HUDEP-2 (cell line): ENCODE measurements at regions not wholly inside any gene's neighbourhood (a gene's known extent, or its start where the extent isn't known, plus 50 kb on each side); places are given as distances from the start of the nearest gene placed in this dataset.

Experiments used
- DNase-seq, 76 experiments: peaks; one replicate each; lab custom pipeline; 2025; ENCODE audit not compliant: unreplicated experiment in 76 of 76; lab: John Stamatoyannopoulos, UW

- DNase-seq: no peak
Measured at GRCh38 chrX:39821709-39822095, 276.1 kb downstream of the BCOR start.

GRCh38 chrX:39822133-39822748 is 275.5 kb downstream of the BCOR start:
- no peak for DNase-seq

- DNase-seq: no peak
Measured at GRCh38 chrX:39823424-39823823, 274.3 kb downstream of the BCOR start.

GRCh38 chrX:39823854-39824253 is 273.9 kb downstream of the BCOR start:
- DNase-seq: no peak

- no peak for DNase-seq
Measured at GRCh38 chrX:39826813-39827543, 270.8 kb downstream of the BCOR start.

GRCh38 chrX:39827951-39828350 is 269.8 kb downstream of the BCOR start:
- DNase-seq: no peak

GRCh38 chrX:39828971-39829370 is 268.8 kb downstream of the BCOR start:
- DNase-seq: no peak

- no peak for DNase-seq
Measured at GRCh38 chrX:39829965-39830364, 267.8 kb downstream of the BCOR start.

- no peak for DNase-seq
Measured at GRCh38 chrX:39830414-39830813, 267.3 kb downstream of the BCOR start.

- DNase-seq: no peak
Measured at GRCh38 chrX:39832211-39832610, 265.5 kb downstream of the BCOR start.

- no peak for DNase-seq
Measured at GRCh38 chrX:39834600-39834999, 263.2 kb downstream of the BCOR start.

GRCh38 chrX:39835241-39835640 is 262.5 kb downstream of the BCOR start:
- DNase-seq: no peak

GRCh38 chrX:39835776-39836175 is 262.0 kb downstream of the BCOR start:
- DNase-seq: no peak

GRCh38 chrX:39836802-39837420 is 260.8 kb downstream of the BCOR start:
- DNase-seq: no peak

- no peak for DNase-seq
Measured at GRCh38 chrX:39837688-39838087, 260.1 kb downstream of the BCOR start.

- DNase-seq: no peak
Measured at GRCh38 chrX:39839371-39839770, 258.4 kb downstream of the BCOR start.

- no peak for DNase-seq
Measured at GRCh38 chrX:39840133-39840532, 257.6 kb downstream of the BCOR start.

- no peak for DNase-seq
Measured at GRCh38 chrX:39840581-39841093, 257.1 kb downstream of the BCOR start.

GRCh38 chrX:39841604-39842003 is 256.2 kb downstream of the BCOR start:
- no peak for DNase-seq

- no peak for DNase-seq
Measured at GRCh38 chrX:39842281-39842973, 255.3 kb downstream of the BCOR start.

- no peak for DNase-seq
Measured at GRCh38 chrX:39843318-39843717, 254.4 kb downstream of the BCOR start.
